ENCODE measurements at regions not wholly inside any gene's neighbourhood (a gene's known extent, or its start where the extent isn't known, plus 50 kb on each side); places are given as distances from the start of the nearest gene placed in this dataset.
A peak's percentile ranks its signal among the peaks of the same experiment; 100 is the strongest.

DNA sequence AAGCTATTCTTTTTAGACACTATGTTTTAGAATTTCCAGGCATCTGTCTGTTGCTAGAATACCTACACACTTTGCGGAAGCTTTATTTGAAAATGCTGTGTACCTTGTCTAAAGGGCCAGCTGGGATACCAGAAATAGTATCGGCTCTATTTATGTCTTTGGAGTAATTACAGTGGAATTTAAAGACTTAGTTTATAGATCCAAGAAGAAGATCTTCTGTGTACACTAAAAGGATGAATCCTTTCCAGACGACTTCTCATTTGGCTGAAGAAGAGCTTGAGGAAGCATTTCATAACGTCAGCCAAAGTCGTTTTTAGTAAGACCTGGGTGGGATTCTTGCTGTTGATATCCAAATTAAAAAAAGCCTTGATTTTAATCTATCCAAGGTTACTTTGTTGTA is 365.9 kb downstream of the INHBA start:
- Histone ChIP-seq H3K9me3 (no peaks in the 10 kb centered on the region), H3K27ac (no peak overlapping the region), H3K4me1 (peaks cover 0 to 9% (median 0%) of the 10 kb centered on the region in 4 donors), H3K27me3 (no peaks in the 10 kb centered on the region), H3K4me3 (no peak overlapping the region), H3K36me3 (no peaks in the 10 kb centered on the region)
- 45 to 72% (median 59%) methylated on average over 5 of the region's 5 CpGs for WGBS, 5 donors
- TF ChIP-seq POLR2A (IDR thresholded peaks at IDR 0.05), result no peak
- TF ChIP-seq POLR2AphosphoS5 (IDR thresholded peaks at IDR 0.05), result no peak
- TF ChIP-seq EP300 (IDR thresholded peaks at IDR 0.05), result no peak
- TF ChIP-seq, protein P1, sequence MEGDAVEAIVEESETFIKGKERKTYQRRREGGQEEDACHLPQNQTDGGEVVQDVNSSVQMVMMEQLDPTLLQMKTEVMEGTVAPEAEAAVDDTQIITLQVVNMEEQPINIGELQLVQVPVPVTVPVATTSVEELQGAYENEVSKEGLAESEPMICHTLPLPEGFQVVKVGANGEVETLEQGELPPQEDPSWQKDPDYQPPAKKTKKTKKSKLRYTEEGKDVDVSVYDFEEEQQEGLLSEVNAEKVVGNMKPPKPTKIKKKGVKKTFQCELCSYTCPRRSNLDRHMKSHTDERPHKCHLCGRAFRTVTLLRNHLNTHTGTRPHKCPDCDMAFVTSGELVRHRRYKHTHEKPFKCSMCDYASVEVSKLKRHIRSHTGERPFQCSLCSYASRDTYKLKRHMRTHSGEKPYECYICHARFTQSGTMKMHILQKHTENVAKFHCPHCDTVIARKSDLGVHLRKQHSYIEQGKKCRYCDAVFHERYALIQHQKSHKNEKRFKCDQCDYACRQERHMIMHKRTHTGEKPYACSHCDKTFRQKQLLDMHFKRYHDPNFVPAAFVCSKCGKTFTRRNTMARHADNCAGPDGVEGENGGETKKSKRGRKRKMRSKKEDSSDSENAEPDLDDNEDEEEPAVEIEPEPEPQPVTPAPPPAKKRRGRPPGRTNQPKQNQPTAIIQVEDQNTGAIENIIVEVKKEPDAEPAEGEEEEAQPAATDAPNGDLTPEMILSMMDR (IDR thresholded peaks at IDR 0.05), result no peak
- peak in 1 of 2 donors; percentile 19 for DNase-seq
- intact Hi-C loops (cut with DNase I; ENCODE audit: low total_unique reads), result no loop called here

DNA sequence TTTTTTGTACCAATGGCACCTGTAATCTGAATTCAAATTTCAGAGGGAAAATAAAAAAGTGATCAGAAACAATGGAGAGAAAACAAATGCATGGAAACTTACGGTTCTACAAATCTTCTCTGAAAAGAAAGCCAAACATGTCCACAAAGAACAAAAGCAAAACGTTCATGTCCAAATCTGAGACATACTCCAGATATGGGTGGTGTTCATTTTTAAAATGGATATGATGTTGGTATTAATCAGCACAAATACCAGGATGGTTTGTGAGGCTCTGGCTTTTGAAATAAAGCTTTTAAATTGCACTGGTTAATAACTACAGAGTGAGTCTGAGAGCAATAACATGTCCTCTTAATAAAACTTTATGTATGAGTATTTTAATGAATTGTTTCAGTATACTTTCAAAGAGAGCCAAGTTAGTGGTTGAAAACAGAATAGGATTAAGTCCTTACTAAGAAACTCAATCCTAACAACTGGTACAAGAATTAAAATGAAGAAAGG is 366.4 kb downstream of the INHBA start:
- 42 to 53% (median 49%) methylated on average over 2 of the region's 2 CpGs for WGBS, 5 donors
- DNase-seq, result no peak
- Histone ChIP-seq H3K27ac (no peak overlapping the region), H3K4me1 (peaks cover 0 to 9% (median 0%) of the 10 kb centered on the region in 4 donors), H3K36me3 (no peaks in the 10 kb centered on the region), H3K27me3 (no peaks in the 10 kb centered on the region), H3K4me3 (no peak overlapping the region), H3K9me3 (no peaks in the 10 kb centered on the region)
- no peak for TF ChIP-seq POLR2A (IDR thresholded peaks at IDR 0.05)
- TF ChIP-seq, protein P1 (IDR thresholded peaks at IDR 0.05), result no peak
- no peak for TF ChIP-seq EP300 (IDR thresholded peaks at IDR 0.05)
- no peak for TF ChIP-seq POLR2AphosphoS5 (IDR thresholded peaks at IDR 0.05)
- intact Hi-C loops (cut with DNase I; ENCODE audit: low total_unique reads), result no loop called here

- WGBS, 5 donors, result 82 to 94% (median 85%) methylated on average over 4 of the region's 4 CpGs
- TF ChIP-seq POLR2A (IDR thresholded peaks at IDR 0.05) (no peak), POLR2AphosphoS5 (IDR thresholded peaks at IDR 0.05) (no peak), EP300 (IDR thresholded peaks at IDR 0.05) (no peak)
- TF ChIP-seq, protein P1 (IDR thresholded peaks at IDR 0.05), result no peak
- intact Hi-C loops (cut with DNase I; ENCODE audit: low total_unique reads), result no loop called here
- Histone ChIP-seq H3K9me3 (peaks cover 0 to 8% (median 0%) of the 10 kb centered on the region in 4 donors), H3K4me3 (no peak overlapping the region), H3K36me3 (no peaks in the 10 kb centered on the region), H3K27me3 (no peaks in the 10 kb centered on the region), H3K4me1 (peaks cover 0 to 9% (median 0%) of the 10 kb centered on the region in 4 donors), H3K27ac (no peak overlapping the region)
- DNase-seq, result no peak
Observed at GRCh38 chr7:41334071-41334862, 368.6 kb downstream of the INHBA start.

- intact Hi-C loops (cut with DNase I; ENCODE audit: low total_unique reads), result no loop called here
- H3K36me3 ChIP-seq, result no peaks in the 10 kb centered on the region
- no peak overlapping the region for H3K27ac ChIP-seq
- no peak overlapping the region for H3K4me3 ChIP-seq
- no peaks in the 10 kb centered on the region for H3K27me3 ChIP-seq
- no peak for TF ChIP-seq EP300 (IDR thresholded peaks at IDR 0.05)
- TF ChIP-seq, protein P1 (IDR thresholded peaks at IDR 0.05), result no peak
- no peak for TF ChIP-seq POLR2A (IDR thresholded peaks at IDR 0.05)
- TF ChIP-seq POLR2AphosphoS5 (IDR thresholded peaks at IDR 0.05), result no peak
- DNase-seq, result no peak
- peaks cover 0 to 8% (median 0%) of the 10 kb centered on the region in 4 donors for H3K9me3 ChIP-seq
- peaks cover 0 to 9% (median 0%) of the 10 kb centered on the region in 4 donors for H3K4me1 ChIP-seq
Observed at GRCh38 chr7:41333511-41333910, 369.4 kb downstream of the INHBA start.

Measured in stomach (tissue), 8 donors.